OCI-LY7 (cell line): ENCODE measurements at regions not wholly inside any gene's neighbourhood (a gene's known extent, or its start where the extent isn't known, plus 50 kb on each side); places are given as distances from the start of the nearest gene placed in this dataset.

Experiments used
- BruUV-seq: library from RNA; stranded (reverse); fragments of 400-500 nt; replicated peaks from 2 replicates; lab custom pipeline; 2021; lab: Mats Ljungman, UMichigan
- CTCF ChIA-PET: fragments of 300-600 bp; sonication (Branson Sonifier 250); formaldehyde crosslinking; loops from one replicate; lab custom pipeline; 2022; ENCODE audit warnings: antibody characterized with exemption; ENCODE audit not compliant: unreplicated experiment; lab: Charles Lee
- POLR2A ChIA-PET: fragments of 300-600 bp; sonication (Branson Sonifier 250); formaldehyde crosslinking; loops from one replicate; lab custom pipeline; 2022; ENCODE audit warnings: antibody characterized with exemption; lab: Charles Lee
- DNase-seq: peaks from one replicate; pipeline ENCODE4 v3.0.0-alpha.2; 2015; ENCODE audit warnings: low spot score
- H2AFZ ChIP-seq: fragments of 200-600 bp; sonication (generic), shearing (Covaris generic); 2 replicates; pipeline ENCODE4 v1.6.1; 2014; ENCODE audit warnings: mild to moderate bottlenecking, antibody characterized with exemption, low read length, moderate library complexity
- H3K27ac ChIP-seq: fragments of 200-600 bp; sonication (generic); 2 replicates; pipeline ENCODE4 v1.5.1; 2014; ENCODE audit warnings: mixed run types, low read depth, mild to moderate bottlenecking, moderate library complexity, low read length, inconsistent platforms; ENCODE audit not compliant: poor library complexity, severe bottlenecking
- H3K36me3 ChIP-seq: fragments of 200-600 bp; sonication (generic); 2 replicates; pipeline ENCODE4 v1.6.1; 2014; ENCODE audit warnings: mild to moderate bottlenecking, antibody characterized with exemption, low read length, moderate library complexity, mixed read lengths; ENCODE audit not compliant: insufficient read depth
- H3K4me1 ChIP-seq: fragments of 200-600 bp; sonication (generic); 2 replicates; pipeline ENCODE4 v1.5.1; 2014; ENCODE audit warnings: mild to moderate bottlenecking, low read length; ENCODE audit not compliant: insufficient read depth, poor library complexity, severe bottlenecking
- H3K4me2 ChIP-seq: fragments of 200-600 bp; sonication (generic); 2 replicates; pipeline ENCODE4 v1.6.1; 2014; ENCODE audit warnings: mild to moderate bottlenecking, low read length
- H3K4me3 ChIP-seq: fragments of 200-600 bp; sonication (generic); 2 replicates; pipeline ENCODE4 v1.5.1; 2014; ENCODE audit warnings: mild to moderate bottlenecking, low read depth, low read length; ENCODE audit not compliant: poor library complexity, severe bottlenecking
- H3K79me2 ChIP-seq: fragments of 200-600 bp; sonication (generic); 2 replicates; pipeline ENCODE4 v1.6.1; 2016; ENCODE audit warnings: low read depth, mild to moderate bottlenecking, low read length, moderate library complexity, mixed read lengths; ENCODE audit not compliant: insufficient read depth
- H3K9me2 ChIP-seq: fragments of 200-600 bp; sonication (generic); 2 replicates; pipeline ENCODE4 v1.6.1; 2016; ENCODE audit warnings: mild to moderate bottlenecking, low read length, mixed read lengths; ENCODE audit not compliant: insufficient read depth
- H3K9me3 ChIP-seq: fragments of 200-600 bp; sonication (generic); 2 replicates; pipeline ENCODE4 v1.6.1; 2014; ENCODE audit warnings: mild to moderate bottlenecking, mixed run types, low read length, mixed read lengths
- H4K20me1 ChIP-seq: fragments of 200-600 bp; sonication (generic); 2 replicates; pipeline ENCODE4 v1.6.1; 2014; ENCODE audit warnings: mild to moderate bottlenecking, antibody characterized with exemption, low read length, moderate library complexity, mixed read lengths; ENCODE audit not compliant: insufficient read depth
- CTCF ChIP-seq: fragments of 200-600 bp; sonication (generic); conservative IDR thresholded peaks from 2 replicates; pipeline ENCODE4 v1.5.1; 2014; ENCODE audit warnings: mild to moderate bottlenecking, antibody characterized with exemption, low read length, moderate library complexity, mixed read lengths
- EZH2phosphoT487 ChIP-seq: fragments of 200-600 bp; sonication (generic); IDR thresholded peaks from 2 replicates; pipeline ENCODE4 v1.6.1; 2018; ENCODE audit warnings: low read depth, borderline replicate concordance, mild to moderate bottlenecking, mixed run types, antibody characterized with exemption, low read length, moderate library complexity, mixed read lengths
- intact Hi-C: fragments of 100-400 bp; cut with micrococcal nuclease; formaldehyde crosslinking; loops from one replicate; pipeline ENCODE4 v1.10.0; 2022; ENCODE audit not compliant: unreplicated experiment

- H4K20me1 ChIP-seq: no peaks in the 10 kb centered on the region
- no peaks in the 10 kb centered on the region for H3K4me1 ChIP-seq
- no TSS peak for BruUV-seq
- ChIA-PET CTCF (no interaction called here), POLR2A (no interaction called here)
- no peak overlapping the region for H2AFZ ChIP-seq
- TF ChIP-seq EZH2phosphoT487 (no peak), CTCF (no peak)
- H3K27ac ChIP-seq: no peak overlapping the region
- no peak overlapping the region for H3K4me3 ChIP-seq
- no peak overlapping the region for H3K4me2 ChIP-seq
- no peaks in the 10 kb centered on the region for H3K79me2 ChIP-seq
- no peaks in the 10 kb centered on the region for H3K36me3 ChIP-seq
- no peaks in the 10 kb centered on the region for H3K9me2 ChIP-seq
- H3K9me3 ChIP-seq: no peaks in the 10 kb centered on the region
- no peak for DNase-seq
- intact Hi-C loops: no loop called here
Measured at GRCh38 chr2:123532994-123533393, 492.1 kb upstream of the CNTNAP5 start.

GRCh38 chr2:123540291-123540690 is 484.8 kb upstream of the CNTNAP5 start:
- no TSS peak for BruUV-seq

GRCh38 chr2:123546353-123546752 is 478.7 kb upstream of the CNTNAP5 start:
- no peaks in the 10 kb centered on the region for H3K4me1 ChIP-seq
- ChIA-PET CTCF (no interaction called here), POLR2A (interaction anchor here (0.7 kb wide), 1 partner anchor 17 kb away, joined by 3 read pairs; no protein-coding TSS in a partner anchor)
- TF ChIP-seq EZH2phosphoT487 (no peak), CTCF (no peak)
- H3K79me2 ChIP-seq: no peaks in the 10 kb centered on the region
- H3K9me3 ChIP-seq: no peaks in the 10 kb centered on the region
- no peak for DNase-seq
- H3K36me3 ChIP-seq: no peaks in the 10 kb centered on the region
- no peaks in the 10 kb centered on the region for H3K9me2 ChIP-seq
- no peak overlapping the region for H3K4me3 ChIP-seq
- no peak overlapping the region for H2AFZ ChIP-seq
- no peaks in the 10 kb centered on the region for H4K20me1 ChIP-seq
- no peak overlapping the region for H3K4me2 ChIP-seq
- H3K27ac ChIP-seq: no peak overlapping the region
- BruUV-seq: no TSS peak
- intact Hi-C loops: no loop called here

More at GRCh38 chr2:123540291-123540690, 484.8 kb upstream of the CNTNAP5 start:
- no peaks in the 10 kb centered on the region for H3K9me3 ChIP-seq
- intact Hi-C loops: no loop called here
- H3K9me2 ChIP-seq: no peaks in the 10 kb centered on the region
- no peaks in the 10 kb centered on the region for H3K4me1 ChIP-seq
- no peaks in the 10 kb centered on the region for H3K36me3 ChIP-seq
- no peak overlapping the region for H3K4me2 ChIP-seq
- H3K79me2 ChIP-seq: no peaks in the 10 kb centered on the region
- no peak overlapping the region for H2AFZ ChIP-seq
- TF ChIP-seq EZH2phosphoT487 (no peak), CTCF (no peak)
- ChIA-PET POLR2A (interaction anchor here (0.7 kb wide), 1 partner anchor 67 kb away, joined by 5 read pairs; no protein-coding TSS in a partner anchor), CTCF (no interaction called here)
- no peaks in the 10 kb centered on the region for H4K20me1 ChIP-seq
- no peak for DNase-seq
- no peak overlapping the region for H3K4me3 ChIP-seq
- H3K27ac ChIP-seq: no peak overlapping the region
